K562 (cell line): ENCODE measurements at regions not wholly inside any gene's neighbourhood (a gene's known extent, or its start where the extent isn't known, plus 50 kb on each side); places are given as distances from the start of the nearest gene placed in this dataset.

ENCODE experiments used
- ATAC-seq: fragments of 200-7000 bp; cut with Tn5 transposase; 3 replicates; pipeline ENCODE4 v1.9.1; 2020; ENCODE audit warnings: moderate library complexity
- BruUV-seq: library from RNA; stranded (reverse); fragments of 400-500 nt; replicated peaks from 2 replicates; lab custom pipeline; 2021; lab: Mats Ljungman, UMichigan
- CTCF ChIA-PET: fragments of 300-600 bp; formaldehyde crosslinking; extraction: SDS; loops from one replicate; lab custom pipeline; 2021; ENCODE audit warnings: low intra/inter-chr PET ratio; lab: Yijun Ruan, JAX
- POLR2A ChIA-PET: fragments of 300-600, 350-650 bp; sonication (Branson Sonifier 250); formaldehyde crosslinking; extraction: SDS; loops from one replicate; lab custom pipeline; 2021; ENCODE audit warnings: antibody characterized with exemption, inconsistent platforms; lab: Yijun Ruan, JAX
- DNase-seq, 4 experiments: peaks; one replicate each; pipeline versions ENCODE4 v3.0.0 to v3.0.0-alpha.2; 2011 to 2018; ENCODE audit warnings: low spot score in 3 of 4, mixed read lengths in 3 of 4; ENCODE audit errors: extremely low read depth in 1 of 4
- FAIRE-seq: peaks from 2 replicates; lab custom pipeline; 2011; peaks lifted over from hg19 to GRCh38; lab: Jason Lieb, UNC
- H2AFZ ChIP-seq: 2 replicates; pipeline ENCODE4 v1.6.0; 2011; ENCODE audit warnings: low read depth, low read length, control low read depth, inconsistent platforms
- H3K27ac ChIP-seq: fragments of 200-600 bp; 3 replicates; pipeline ENCODE4 v1.8.0; 2011; ENCODE audit warnings: low read depth, mild to moderate bottlenecking, control low read depth, inconsistent platforms, low read length, moderate library complexity, mixed read lengths; ENCODE audit errors: extremely low read depth
- H3K27me3 ChIP-seq, 2 experiments: fragments of 300-600 bp in 1 of 2; 2 replicates in 1 of 2; 3 replicates in 1 of 2; pipeline versions ENCODE4 v1.6.0 to v1.8.0; 2011; ENCODE audit warnings: inconsistent platforms in 2 of 2, low read length in 2 of 2, mild to moderate bottlenecking in 1 of 2, mixed read lengths in 1 of 2, moderate library complexity in 1 of 2; ENCODE audit not compliant: control insufficient read depth in 2 of 2, insufficient read depth in 2 of 2
- H3K36me3 ChIP-seq: fragments of 300-600 bp; 3 replicates; pipeline ENCODE4 v1.8.0; 2011; ENCODE audit warnings: mild to moderate bottlenecking, low read length, inconsistent platforms; ENCODE audit not compliant: control insufficient read depth, insufficient read depth
- H3K4me1 ChIP-seq, 2 experiments: fragments of 200-600 bp in 1 of 2; replicated peaks in 1 of 2; 2 replicates in 1 of 2; 3 replicates in 1 of 2; pipeline versions ENCODE4 v1.5.1 to v1.8.0; 2011; ENCODE audit warnings: inconsistent platforms in 2 of 2, low read length in 2 of 2, mild to moderate bottlenecking in 1 of 2, mixed read lengths in 1 of 2, moderate library complexity in 1 of 2; ENCODE audit not compliant: control insufficient read depth in 2 of 2, insufficient read depth in 2 of 2
- H3K4me2 ChIP-seq: 2 replicates; pipeline ENCODE4 v1.6.1; 2011; ENCODE audit warnings: low read length, control low read depth, inconsistent platforms, mixed read lengths; ENCODE audit not compliant: insufficient read depth
- H3K4me3 ChIP-seq: fragments of 200-600 bp; sonication (generic), shearing (Covaris generic); 2 replicates; pipeline ENCODE4 v1.5.1; 2016; ENCODE audit warnings: control low read depth, inconsistent platforms
- H3K79me2 ChIP-seq: fragments of 200-600 bp; 3 replicates; pipeline ENCODE4 v1.8.0; 2011; ENCODE audit warnings: low read length, inconsistent platforms; ENCODE audit not compliant: control insufficient read depth, insufficient read depth
- H3K9ac ChIP-seq, 2 experiments: 2 replicates each; pipeline versions ENCODE4 v1.6.0 to v1.6.1; 2011; ENCODE audit warnings: low read depth in 2 of 2, low read length in 2 of 2, control low read depth in 1 of 2, inconsistent platforms in 1 of 2, mild to moderate bottlenecking in 1 of 2, mixed read lengths in 1 of 2; ENCODE audit not compliant: insufficient read depth in 1 of 2
- H3K9me1 ChIP-seq: one replicate; pipeline ENCODE4 v1.6.0; 2011; ENCODE audit warnings: inconsistent platforms, mild to moderate bottlenecking, low read length, moderate library complexity; ENCODE audit not compliant: control insufficient read depth, insufficient read depth
- H3K9me3 ChIP-seq: replicated peaks from 2 replicates; pipeline ENCODE4 v1.5.1; 2011; ENCODE audit warnings: low read depth, low read length, inconsistent platforms; ENCODE audit not compliant: control insufficient read depth, insufficient read depth
- H4K20me1 ChIP-seq: replicated peaks from 2 replicates; pipeline ENCODE4 v1.6.1; 2011; ENCODE audit warnings: low read length, inconsistent platforms, mixed read lengths; ENCODE audit not compliant: control insufficient read depth, insufficient read depth
- FOXA1 ChIP-seq: fragments of 450-650 bp; IDR thresholded peaks from 2 replicates; pipeline ENCODE4 v1.6.1; 2016; ENCODE audit warnings: mild to moderate bottlenecking, borderline replicate concordance
- GTF2E2 ChIP-seq: fragments of 200-800 bp; sonication (Bioruptor generic); IDR thresholded peaks from 2 replicates; pipeline ENCODE4 v1.6.1; 2016; ENCODE audit warnings: missing genetic modification characterization, missing compliant biosample characterization
- MAFG ChIP-seq: fragments of 450-650 bp; conservative IDR thresholded peaks from 2 replicates; pipeline ENCODE4 v1.6.1; 2016; ENCODE audit warnings: missing genetic modification characterization, missing compliant biosample characterization
- TAF15 ChIP-seq: fragments of 200-400 bp; formaldehyde crosslinking; IDR thresholded peaks from 2 replicates; pipeline ENCODE4 v1.6.1; 2017; ENCODE audit warnings: mild to moderate bottlenecking, low read depth, low read length, moderate library complexity
- WGBS: fragments of 100-300 bp; shearing (Covaris generic); methylation state at CpG from one replicate; pipeline ENCODE4 v1.1.6; 2016; ENCODE audit warnings: low coverage, mixed read lengths; ENCODE audit not compliant: insufficient coverage; ENCODE audit errors: missing lambda C conversion rate; 5-methylcytosine and 5-hydroxymethylcytosine counted together
- in situ Hi-C: fragments of 300-500 bp; cut with MboI; formaldehyde crosslinking; loops from 4 replicates; pipeline ENCODE4 v1.15.0; 2018; ENCODE audit warnings: inconsistent platforms, mixed read lengths
- intact Hi-C: fragments of 100-400 bp; cut with micrococcal nuclease; formaldehyde crosslinking; loops from 2 replicates; pipeline ENCODE4 v1.14.2; 2022

DNA sequence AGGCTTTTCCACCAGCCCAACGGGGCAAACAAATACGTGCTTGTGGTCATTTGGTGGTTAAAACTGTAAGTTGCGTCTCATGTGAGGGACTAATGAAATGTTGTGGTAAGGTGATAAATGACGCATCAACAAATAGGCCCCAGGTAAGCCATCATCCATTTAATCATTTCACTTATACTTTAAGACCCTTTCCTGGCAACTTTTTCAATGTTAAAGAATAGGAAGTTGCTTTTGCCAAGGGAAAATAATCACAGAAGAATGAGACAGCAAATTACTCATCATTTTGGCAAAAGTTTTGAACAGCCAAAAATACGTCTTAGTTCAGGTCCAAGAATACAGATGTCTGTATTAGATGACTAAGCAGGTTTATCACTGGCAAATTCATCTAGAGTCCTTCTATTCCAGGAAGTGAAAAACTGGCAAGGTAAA is 660.4 kb downstream of the SLITRK1 start:
- DNase-seq, result no peak
- Histone ChIP-seq H3K9me3 (no peaks in the 10 kb centered on the region), H3K27me3 (no peaks in the 10 kb centered on the region), H3K27ac (no peak overlapping the region), H3K4me2 (no peak overlapping the region), H4K20me1 (no peaks in the 10 kb centered on the region), H3K9me1 (no peaks in the 10 kb centered on the region), H3K36me3 (no peaks in the 10 kb centered on the region), H3K4me1 (no peaks in the 10 kb centered on the region), H3K79me2 (no peaks in the 10 kb centered on the region), H3K4me3 (no peak overlapping the region), H3K9ac (no peak overlapping the region), H2AFZ (no peak overlapping the region)
- in situ Hi-C loops (no loop called here), intact Hi-C loops (no loop called here)
- TF ChIP-seq FOXA1, result no peak
- 0 out of 2 replicates have a peak, but pooled peaks have one; percentile 6 for TF ChIP-seq MAFG (tag)
- no TSS peak for BruUV-seq
- ATAC-seq, result no peak
- 7% methylated on average over 5 of the region's 5 CpGs for WGBS
- ChIA-PET CTCF (no interaction called here), POLR2A (no interaction called here)
- FAIRE-seq, result no peak

DNA sequence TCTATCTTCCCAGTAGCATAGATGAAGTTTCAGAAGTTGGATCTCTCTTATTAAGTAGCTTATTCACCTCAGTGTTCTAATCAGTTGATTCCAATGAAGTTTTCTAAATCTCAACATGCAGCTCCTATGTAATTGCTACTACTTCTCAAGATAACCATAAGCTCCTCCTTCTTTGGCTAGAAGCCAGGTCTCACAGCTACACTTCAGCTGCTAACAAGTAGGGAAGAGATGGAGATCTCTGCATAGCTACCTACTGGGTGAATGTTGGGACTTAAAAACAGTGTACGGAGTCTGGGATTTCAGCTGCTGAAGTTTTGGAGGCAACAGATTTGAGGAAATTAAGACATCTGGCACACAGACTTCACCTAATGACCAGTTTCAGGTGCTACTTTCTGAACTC is 661.0 kb downstream of the SLITRK1 start:
- in situ Hi-C loops, result no loop called here
- Histone ChIP-seq H3K36me3 (no peaks in the 10 kb centered on the region), H3K4me2 (no peak overlapping the region), H3K27ac (no peak overlapping the region), H3K27me3 (no peaks in the 10 kb centered on the region), H4K20me1 (no peaks in the 10 kb centered on the region), H3K9me1 (no peaks in the 10 kb centered on the region)
- FAIRE-seq, result no peak
- CTCF ChIA-PET, result no interaction called here
- TF ChIP-seq GTF2E2 (tag), result no peak
- TF ChIP-seq TAF15, result no peak
- TF ChIP-seq, all 486 proteins: peak for 0
- ATAC-seq (no peak), DNase-seq (peak in 1 of 4 experiments; percentile 0)
- Histone ChIP-seq H3K9ac (no peak overlapping the region), H3K4me3 (no peak overlapping the region), H3K79me2 (no peaks in the 10 kb centered on the region), H2AFZ (no peak overlapping the region), H3K9me3 (no peaks in the 10 kb centered on the region), H3K4me1 (no peaks in the 10 kb centered on the region)
- BruUV-seq, result no TSS peak
- intact Hi-C loops, result no loop called here
- POLR2A ChIA-PET, result no interaction called here
- WGBS, result 18% methylated on average over 1 of the region's 1 CpG
